Ovary (tissue), 7 donors: ENCODE measurements at regions not wholly inside any gene's neighbourhood (a gene's known extent, or its start where the extent isn't known, plus 50 kb on each side); places are given as distances from the start of the nearest gene placed in this dataset.

Experiments
- DNase-seq, 5 donors: peaks; one replicate each; pipeline ENCODE4 v3.0.0-alpha.2; 2019 to 2020
- H3K27ac ChIP-seq, 2 donors: fragments of 200-600 bp; one replicate each; pipeline versions ENCODE4 v1.5.1 to v1.8.0; 2019 to 2022
- H3K27me3 ChIP-seq: fragments of 200-600 bp; one replicate; pipeline ENCODE4 v1.8.0; 2022
- H3K36me3 ChIP-seq: fragments of 200-600 bp; sonication (generic); one replicate; pipeline ENCODE4 v1.5.1; 2019
- H3K4me1 ChIP-seq: one replicate; pipeline ENCODE4 v1.8.1; 2013; ENCODE audit warnings: mild to moderate bottlenecking, moderate library complexity; ENCODE audit not compliant: insufficient read depth
- H3K4me3 ChIP-seq: fragments of 200-600 bp; sonication (generic); one replicate; pipeline ENCODE4 v1.5.1; 2017
- H3K9me3 ChIP-seq, 2 donors: fragments of 200-600 bp in 1 of 2; sonication (generic) in 1 of 2; one replicate each; pipeline versions ENCODE4 v1.5.1 to v1.8.1; 2013 to 2019; ENCODE audit warnings: mild to moderate bottlenecking in 1 of 2, moderate library complexity in 1 of 2
- EP300 ChIP-seq: sonication (generic); formaldehyde crosslinking; IDR thresholded peaks from one replicate; pipeline ENCODE4 v1.6.1; 2017; ENCODE audit warnings: antibody characterized with exemption
- POLR2A ChIP-seq: fragments of 450-650 bp; IDR thresholded peaks from one replicate; pipeline ENCODE4 v1.6.1; 2017; ENCODE audit warnings: antibody characterized with exemption, mild to moderate bottlenecking, moderate library complexity
- WGBS, 3 donors: extraction: QIAGEN DNeasy Blood & Tissue Kit in 1 of 3; methylation state at CpG; one replicate each; pipeline versions ENCODE4 v1.1.5 to v1.1.7; 2013 to 2017; 5-methylcytosine and 5-hydroxymethylcytosine counted together
- intact Hi-C, 4 donors: fragments of 100-400 bp; cut with DNase I; formaldehyde crosslinking; loops; one replicate each; pipeline versions ENCODE4 v1.11.0 to v1.15.1; 2022 to 2023
- TF ChIP-seq, protein P1 (sequence below), 3 donors: fragments of 450-650 bp in 2 of 3; fragments of 200-600 bp in 1 of 3; IDR thresholded peaks; one replicate each; pipeline versions ENCODE4 v1.5.1 to v1.8.0; 2016 to 2022; ENCODE audit warnings: antibody characterized with exemption in 3 of 3, mild to moderate bottlenecking in 1 of 3
- donor health status: DM: no; HTN: no; CAD: no; lungs with moderate emphysema.
- donor health status: DM: no; HTN: no; CAD: no.
- donor health status: Bipolar disorder and iron deficiency.
- donor health status: DM: no; HTN: no; CAD: no.
- donor health status: DM: yes; HTN: yes; CAD: no.

DNA sequence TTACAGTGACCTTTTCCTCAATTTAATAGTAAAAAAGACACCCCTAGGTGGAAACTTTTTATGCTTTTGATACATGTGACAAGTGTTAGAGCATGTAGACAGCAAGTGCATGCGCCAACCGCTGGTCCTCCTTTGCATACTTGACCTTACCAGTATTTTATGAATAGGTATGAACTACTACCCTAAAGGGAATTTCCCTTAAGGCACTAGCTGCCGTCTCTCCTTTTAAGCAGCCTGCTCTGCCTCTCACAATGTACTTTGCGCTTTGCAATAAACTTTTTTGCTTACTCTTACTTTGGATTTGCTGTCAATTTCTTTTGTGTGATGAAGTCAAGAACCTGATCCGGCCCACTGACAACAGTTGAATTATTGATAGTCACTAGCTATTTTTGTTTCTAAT lies 50.6 kb upstream of the ZNF133 start:
- no peak for DNase-seq
- Histone ChIP-seq H3K27ac (no peak overlapping the region), H3K4me1 (no peaks in the 10 kb centered on the region), H3K36me3 (no peaks in the 10 kb centered on the region), H3K27me3 (no peaks in the 10 kb centered on the region), H3K9me3 (no peaks in the 10 kb centered on the region), H3K4me3 (no peak overlapping the region)
- TF ChIP-seq POLR2A: no peak
- TF ChIP-seq EP300: no peak
- TF ChIP-seq, protein P1, sequence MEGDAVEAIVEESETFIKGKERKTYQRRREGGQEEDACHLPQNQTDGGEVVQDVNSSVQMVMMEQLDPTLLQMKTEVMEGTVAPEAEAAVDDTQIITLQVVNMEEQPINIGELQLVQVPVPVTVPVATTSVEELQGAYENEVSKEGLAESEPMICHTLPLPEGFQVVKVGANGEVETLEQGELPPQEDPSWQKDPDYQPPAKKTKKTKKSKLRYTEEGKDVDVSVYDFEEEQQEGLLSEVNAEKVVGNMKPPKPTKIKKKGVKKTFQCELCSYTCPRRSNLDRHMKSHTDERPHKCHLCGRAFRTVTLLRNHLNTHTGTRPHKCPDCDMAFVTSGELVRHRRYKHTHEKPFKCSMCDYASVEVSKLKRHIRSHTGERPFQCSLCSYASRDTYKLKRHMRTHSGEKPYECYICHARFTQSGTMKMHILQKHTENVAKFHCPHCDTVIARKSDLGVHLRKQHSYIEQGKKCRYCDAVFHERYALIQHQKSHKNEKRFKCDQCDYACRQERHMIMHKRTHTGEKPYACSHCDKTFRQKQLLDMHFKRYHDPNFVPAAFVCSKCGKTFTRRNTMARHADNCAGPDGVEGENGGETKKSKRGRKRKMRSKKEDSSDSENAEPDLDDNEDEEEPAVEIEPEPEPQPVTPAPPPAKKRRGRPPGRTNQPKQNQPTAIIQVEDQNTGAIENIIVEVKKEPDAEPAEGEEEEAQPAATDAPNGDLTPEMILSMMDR (IDR thresholded peaks at IDR 0.05): no peak
- intact Hi-C loops: loop anchor here in 1 of 4 donors (2.0 kb wide), 1 partner anchor 49 kb away; no protein-coding TSS in a partner anchor
- 82 to 94% (median 88%) methylated on average over 5 of the region's 5 CpGs for WGBS, 3 donors
